HepG2 (cell line): ENCODE measurements at regions not wholly inside any gene's neighbourhood (a gene's known extent, or its start where the extent isn't known, plus 50 kb on each side); places are given as distances from the start of the nearest gene placed in this dataset.

Experiments
- ATAC-seq: fragments of 200-7000 bp; cut with Tn5 transposase; 3 replicates; pipeline ENCODE4 v1.9.1; 2020; ENCODE audit warnings: mild to moderate bottlenecking, moderate library complexity
- BruUV-seq: library from RNA; stranded (reverse); fragments of 400-500 nt; replicated peaks from 2 replicates; lab custom pipeline; 2021; lab: Mats Ljungman, UMichigan
- CTCF ChIA-PET: fragments of 300-600 bp; formaldehyde crosslinking; extraction: SDS; loops from one replicate; lab custom pipeline; 2021; ENCODE audit warnings: low total read pairs, inconsistent platforms, low intra/inter-chr PET ratio; lab: Yijun Ruan, JAX
- POLR2A ChIA-PET: fragments of 350-600 bp; sonication (Branson Sonifier 250); formaldehyde crosslinking; loops from one replicate; lab custom pipeline; 2020; ENCODE audit warnings: antibody characterized with exemption, inconsistent platforms; lab: Yijun Ruan, JAX
- DNase-seq: peaks from one replicate; pipeline ENCODE4 v3.0.0-alpha.2; 2015; ENCODE audit warnings: low spot score
- FAIRE-seq: peaks from 3 replicates; lab custom pipeline; 2011; peaks lifted over from hg19 to GRCh38; lab: Jason Lieb, UNC
- H2AFZ ChIP-seq: one replicate; pipeline ENCODE4 v1.6.1; 2011; ENCODE audit warnings: low read length, inconsistent platforms
- H3K27ac ChIP-seq: fragments of 300-600 bp; 3 replicates; pipeline ENCODE4 v1.8.0; 2011; ENCODE audit warnings: mixed run types, mild to moderate bottlenecking, mixed read lengths, low read length, inconsistent platforms; ENCODE audit not compliant: insufficient read depth; ENCODE audit errors: extremely low read length
- H3K27me3 ChIP-seq, 2 experiments: fragments of 200-600 bp in 1 of 2; 2 replicates in 1 of 2; 3 replicates in 1 of 2; pipeline versions ENCODE4 v1.6.0 to v1.8.0; 2011; ENCODE audit warnings: low read length in 2 of 2, mild to moderate bottlenecking in 2 of 2, moderate library complexity in 2 of 2, inconsistent platforms in 1 of 2; ENCODE audit not compliant: insufficient read depth in 2 of 2, control insufficient read depth in 1 of 2
- H3K36me3 ChIP-seq, 2 experiments: fragments of 200-600 bp in 1 of 2; replicated peaks in 1 of 2; 2 replicates in 1 of 2; 3 replicates in 1 of 2; pipeline versions ENCODE4 v1.5.1 to v1.8.0; 2011; ENCODE audit warnings: low read length in 2 of 2, inconsistent platforms in 1 of 2; ENCODE audit not compliant: insufficient read depth in 2 of 2, control insufficient read depth in 1 of 2
- H3K4me1 ChIP-seq: 2 replicates; pipeline ENCODE4 v1.5.1; 2012; ENCODE audit warnings: low read length, inconsistent platforms; ENCODE audit not compliant: insufficient read depth
- H3K4me2 ChIP-seq: 2 replicates; pipeline ENCODE4 v1.6.0; 2011; ENCODE audit warnings: low read depth, low read length, inconsistent platforms
- H3K4me3 ChIP-seq, 3 experiments: fragments of 200-600 bp in 1 of 3; sonication (generic), shearing (Covaris generic) in 1 of 3; replicated peaks in 1 of 3; 2 replicates each; pipeline ENCODE4 v1.5.1; 2011 to 2016; ENCODE audit warnings: low read length in 3 of 3, inconsistent platforms in 2 of 3, low read depth in 2 of 3, mild to moderate bottlenecking in 2 of 3, control low read depth in 1 of 3, mixed read lengths in 1 of 3; ENCODE audit not compliant: insufficient read depth in 1 of 3
- H3K79me2 ChIP-seq: one replicate; pipeline ENCODE4 v1.6.1; 2011; ENCODE audit warnings: low read length, inconsistent platforms; ENCODE audit not compliant: insufficient read depth
- H3K9ac ChIP-seq: 2 replicates; pipeline ENCODE4 v1.6.0; 2011; ENCODE audit warnings: mild to moderate bottlenecking, low read depth, low read length, inconsistent platforms; ENCODE audit not compliant: insufficient read depth
- H3K9me3 ChIP-seq: 2 replicates; pipeline ENCODE4 v1.5.1; 2012; ENCODE audit warnings: mild to moderate bottlenecking, low read length
- H4K20me1 ChIP-seq: 2 replicates; pipeline ENCODE4 v1.6.0; 2011; ENCODE audit warnings: inconsistent platforms, mild to moderate bottlenecking, low read length, moderate library complexity; ENCODE audit not compliant: insufficient read depth
- ATAD3A ChIP-seq: sonication (generic); formaldehyde crosslinking; IDR thresholded peaks from 2 replicates; pipeline ENCODE4 v1.4.0; 2020; ENCODE audit warnings: missing genetic modification reagents
- BCL6 ChIP-seq: IDR thresholded peaks from 2 replicates; pipeline ENCODE4 v1.6.1; 2016; ENCODE audit warnings: missing genetic modification reagents, missing compliant biosample characterization
- GTF3A ChIP-seq: sonication (generic); formaldehyde crosslinking; conservative IDR thresholded peaks from 2 replicates; pipeline ENCODE4 v1.4.0; 2020; ENCODE audit warnings: mild to moderate bottlenecking, missing genetic modification reagents
- KLF11 ChIP-seq: IDR thresholded peaks from 2 replicates; pipeline ENCODE4 v1.6.1; 2016; ENCODE audit warnings: missing compliant biosample characterization
- SIX1 ChIP-seq: sonication (generic); formaldehyde crosslinking; IDR thresholded peaks from 2 replicates; pipeline ENCODE4 v1.4.0; 2020; ENCODE audit warnings: missing genetic modification reagents, borderline replicate concordance
- ZNF556 ChIP-seq: sonication (generic); formaldehyde crosslinking; IDR thresholded peaks from 2 replicates; pipeline ENCODE4 v1.4.0; 2020; ENCODE audit warnings: mild to moderate bottlenecking, missing genetic modification reagents, borderline replicate concordance
- ZNF746 ChIP-seq: sonication (generic); formaldehyde crosslinking; IDR thresholded peaks from 2 replicates; pipeline ENCODE4 v1.8.0; 2022; ENCODE audit warnings: mild to moderate bottlenecking, missing genetic modification reagents
- whole genome bisulfite sequencing: methylation state at CpG from one replicate; pipeline ENCODE4 v1.1.6; 2017; ENCODE audit warnings: low lambda C conversion rate; 5-methylcytosine and 5-hydroxymethylcytosine counted together
- in situ Hi-C: cut with HindIII; loops from 2 replicates; pipeline ENCODE4 v1.10.0; 2017; ENCODE audit warnings: low pct_unique_long_range_greater_than_20kb; ENCODE audit not compliant: extremely low pct_ligation_motif_present
- intact Hi-C: fragments of 100-400 bp; cut with micrococcal nuclease; formaldehyde crosslinking; loops from one replicate; pipeline ENCODE4 v1.10.0; 2022; ENCODE audit not compliant: unreplicated experiment
- TF ChIP-seq, protein P1 (sequence below): sonication (generic); formaldehyde crosslinking; IDR thresholded peaks from 2 replicates; pipeline ENCODE4 v1.4.0; 2020; ENCODE audit warnings: missing genetic modification reagents, borderline replicate concordance
- TF ChIP-seq, protein P2 (sequence below): sonication (generic); formaldehyde crosslinking; IDR thresholded peaks from 2 replicates; pipeline ENCODE4 v1.4.0; 2020; ENCODE audit warnings: low read depth, mild to moderate bottlenecking, missing genetic modification reagents
- TF ChIP-seq, protein P3 (sequence below): sonication (generic); formaldehyde crosslinking; IDR thresholded peaks from 2 replicates; pipeline ENCODE4 v1.4.0; 2020; ENCODE audit warnings: mild to moderate bottlenecking, missing genetic modification reagents

DNA sequence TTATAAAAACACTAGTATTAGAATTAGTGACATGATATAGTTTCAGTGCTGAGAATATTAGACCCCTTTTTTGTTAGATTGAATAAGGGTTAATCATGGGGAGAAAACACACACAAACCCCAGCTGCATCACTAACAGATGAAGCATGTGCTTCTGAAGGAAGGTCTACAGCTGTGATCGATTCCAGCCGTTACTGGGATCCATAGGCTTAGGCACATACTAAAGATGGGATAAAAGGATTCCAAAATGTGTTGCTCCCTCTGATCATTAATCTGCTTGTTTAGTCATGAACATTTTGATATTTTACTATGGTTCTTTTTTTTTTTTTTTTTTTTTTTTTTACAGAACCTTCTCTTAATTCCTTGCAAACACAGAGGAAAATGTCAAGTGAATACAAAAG is 1591.3 kb downstream of the EFNB2 start (continued):
- no peak for TF ChIP-seq ZNF746 (CRISPR knock-in tag)
- TF ChIP-seq, protein P1, sequence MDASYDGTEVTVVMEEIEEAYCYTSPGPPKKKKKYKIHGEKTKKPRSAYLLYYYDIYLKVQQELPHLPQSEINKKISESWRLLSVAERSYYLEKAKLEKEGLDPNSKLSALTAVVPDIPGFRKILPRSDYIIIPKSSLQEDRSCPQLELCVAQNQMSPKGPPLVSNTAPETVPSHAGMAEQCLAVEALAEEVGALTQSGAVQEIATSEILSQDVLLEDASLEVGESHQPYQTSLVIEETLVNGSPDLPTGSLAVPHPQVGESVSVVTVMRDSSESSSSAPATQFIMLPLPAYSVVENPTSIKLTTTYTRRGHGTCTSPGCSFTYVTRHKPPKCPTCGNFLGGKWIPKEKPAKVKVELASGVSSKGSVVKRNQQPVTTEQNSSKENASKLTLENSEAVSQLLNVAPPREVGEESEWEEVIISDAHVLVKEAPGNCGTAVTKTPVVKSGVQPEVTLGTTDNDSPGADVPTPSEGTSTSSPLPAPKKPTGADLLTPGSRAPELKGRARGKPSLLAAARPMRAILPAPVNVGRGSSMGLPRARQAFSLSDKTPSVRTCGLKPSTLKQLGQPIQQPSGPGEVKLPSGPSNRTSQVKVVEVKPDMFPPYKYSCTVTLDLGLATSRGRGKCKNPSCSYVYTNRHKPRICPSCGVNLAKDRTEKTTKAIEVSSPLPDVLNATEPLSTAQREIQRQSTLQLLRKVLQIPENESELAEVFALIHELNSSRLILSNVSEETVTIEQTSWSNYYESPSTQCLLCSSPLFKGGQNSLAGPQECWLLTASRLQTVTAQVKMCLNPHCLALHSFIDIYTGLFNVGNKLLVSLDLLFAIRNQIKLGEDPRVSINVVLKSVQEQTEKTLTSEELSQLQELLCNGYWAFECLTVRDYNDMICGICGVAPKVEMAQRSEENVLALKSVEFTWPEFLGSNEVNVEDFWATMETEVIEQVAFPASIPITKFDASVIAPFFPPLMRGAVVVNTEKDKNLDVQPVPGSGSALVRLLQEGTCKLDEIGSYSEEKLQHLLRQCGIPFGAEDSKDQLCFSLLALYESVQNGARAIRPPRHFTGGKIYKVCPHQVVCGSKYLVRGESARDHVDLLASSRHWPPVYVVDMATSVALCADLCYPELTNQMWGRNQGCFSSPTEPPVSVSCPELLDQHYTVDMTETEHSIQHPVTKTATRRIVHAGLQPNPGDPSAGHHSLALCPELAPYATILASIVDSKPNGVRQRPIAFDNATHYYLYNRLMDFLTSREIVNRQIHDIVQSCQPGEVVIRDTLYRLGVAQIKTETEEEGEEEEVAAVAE (CRISPR knock-in tag), result no peak
- no peak for TF ChIP-seq KLF11 (CRISPR knock-in tag)

DNA sequence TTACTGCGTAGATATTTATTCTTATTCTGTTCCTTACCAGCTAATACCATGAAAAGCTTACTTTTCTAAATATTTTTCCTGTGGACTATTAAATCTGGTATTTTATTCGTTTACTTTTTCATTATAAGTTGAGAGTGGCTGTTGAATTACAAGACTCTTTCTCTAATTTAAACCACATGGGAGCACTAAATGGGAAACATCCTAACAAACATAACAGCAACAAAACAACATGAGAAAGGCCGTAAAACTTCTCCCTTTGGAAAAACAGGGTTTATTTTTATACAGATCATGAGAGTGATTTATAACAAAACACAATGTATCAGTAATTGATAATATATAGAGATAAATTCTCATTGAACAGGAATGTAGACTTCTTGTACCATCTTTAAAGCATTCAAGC is 1592.1 kb downstream of the EFNB2 start:
- no TSS peak for BruUV-seq
- ChIA-PET POLR2A (no interaction called here), CTCF (no interaction called here)
- no peaks in the 10 kb centered on the region for H3K27me3 ChIP-seq
- no peak overlapping the region for H3K9ac ChIP-seq
- H3K27ac ChIP-seq, result no peak overlapping the region
- H3K4me2 ChIP-seq, result no peak overlapping the region
- no peak for FAIRE-seq
- no peaks in the 10 kb centered on the region for H4K20me1 ChIP-seq
- no peak overlapping the region for H3K4me3 ChIP-seq
- WGBS, result 5% methylated on average over 3 of the region's 3 CpGs
- peaks cover 58% of the 10 kb centered on the region for H3K9me3 ChIP-seq
- ATAC-seq, result no peak
- no peak overlapping the region for H2AFZ ChIP-seq
- in situ Hi-C loops (no loop called here), intact Hi-C loops (no loop called here)
- H3K4me1 ChIP-seq, result no peaks in the 10 kb centered on the region
- no peaks in the 10 kb centered on the region for H3K36me3 ChIP-seq
- no peak for DNase-seq
- no peaks in the 10 kb centered on the region for H3K79me2 ChIP-seq
- TF ChIP-seq ZNF556 (no peak), SIX1 (no peak), ATAD3A (no peak), BCL6 (CRISPR knock-in tag) (no peak), GTF3A (no peak)
- TF ChIP-seq, protein P2, sequence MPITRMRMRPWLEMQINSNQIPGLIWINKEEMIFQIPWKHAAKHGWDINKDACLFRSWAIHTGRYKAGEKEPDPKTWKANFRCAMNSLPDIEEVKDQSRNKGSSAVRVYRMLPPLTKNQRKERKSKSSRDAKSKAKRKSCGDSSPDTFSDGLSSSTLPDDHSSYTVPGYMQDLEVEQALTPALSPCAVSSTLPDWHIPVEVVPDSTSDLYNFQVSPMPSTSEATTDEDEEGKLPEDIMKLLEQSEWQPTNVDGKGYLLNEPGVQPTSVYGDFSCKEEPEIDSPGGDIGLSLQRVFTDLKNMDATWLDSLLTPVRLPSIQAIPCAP (CRISPR knock-in tag), result no peak
- TF ChIP-seq, protein P3, sequence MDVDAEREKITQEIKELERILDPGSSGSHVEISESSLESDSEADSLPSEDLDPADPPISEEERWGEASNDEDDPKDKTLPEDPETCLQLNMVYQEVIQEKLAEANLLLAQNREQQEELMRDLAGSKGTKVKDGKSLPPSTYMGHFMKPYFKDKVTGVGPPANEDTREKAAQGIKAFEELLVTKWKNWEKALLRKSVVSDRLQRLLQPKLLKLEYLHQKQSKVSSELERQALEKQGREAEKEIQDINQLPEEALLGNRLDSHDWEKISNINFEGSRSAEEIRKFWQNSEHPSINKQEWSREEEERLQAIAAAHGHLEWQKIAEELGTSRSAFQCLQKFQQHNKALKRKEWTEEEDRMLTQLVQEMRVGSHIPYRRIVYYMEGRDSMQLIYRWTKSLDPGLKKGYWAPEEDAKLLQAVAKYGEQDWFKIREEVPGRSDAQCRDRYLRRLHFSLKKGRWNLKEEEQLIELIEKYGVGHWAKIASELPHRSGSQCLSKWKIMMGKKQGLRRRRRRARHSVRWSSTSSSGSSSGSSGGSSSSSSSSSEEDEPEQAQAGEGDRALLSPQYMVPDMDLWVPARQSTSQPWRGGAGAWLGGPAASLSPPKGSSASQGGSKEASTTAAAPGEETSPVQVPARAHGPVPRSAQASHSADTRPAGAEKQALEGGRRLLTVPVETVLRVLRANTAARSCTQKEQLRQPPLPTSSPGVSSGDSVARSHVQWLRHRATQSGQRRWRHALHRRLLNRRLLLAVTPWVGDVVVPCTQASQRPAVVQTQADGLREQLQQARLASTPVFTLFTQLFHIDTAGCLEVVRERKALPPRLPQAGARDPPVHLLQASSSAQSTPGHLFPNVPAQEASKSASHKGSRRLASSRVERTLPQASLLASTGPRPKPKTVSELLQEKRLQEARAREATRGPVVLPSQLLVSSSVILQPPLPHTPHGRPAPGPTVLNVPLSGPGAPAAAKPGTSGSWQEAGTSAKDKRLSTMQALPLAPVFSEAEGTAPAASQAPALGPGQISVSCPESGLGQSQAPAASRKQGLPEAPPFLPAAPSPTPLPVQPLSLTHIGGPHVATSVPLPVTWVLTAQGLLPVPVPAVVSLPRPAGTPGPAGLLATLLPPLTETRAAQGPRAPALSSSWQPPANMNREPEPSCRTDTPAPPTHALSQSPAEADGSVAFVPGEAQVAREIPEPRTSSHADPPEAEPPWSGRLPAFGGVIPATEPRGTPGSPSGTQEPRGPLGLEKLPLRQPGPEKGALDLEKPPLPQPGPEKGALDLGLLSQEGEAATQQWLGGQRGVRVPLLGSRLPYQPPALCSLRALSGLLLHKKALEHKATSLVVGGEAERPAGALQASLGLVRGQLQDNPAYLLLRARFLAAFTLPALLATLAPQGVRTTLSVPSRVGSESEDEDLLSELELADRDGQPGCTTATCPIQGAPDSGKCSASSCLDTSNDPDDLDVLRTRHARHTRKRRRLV (CRISPR knock-in tag), result no peak
